GM10248 (cell line): ENCODE measurements at regions not wholly inside any gene's neighbourhood (a gene's known extent, or its start where the extent isn't known, plus 50 kb on each side); places are given as distances from the start of the nearest gene placed in this dataset.
"Not testable (repeated sequence)": the region's sequence is repeated elsewhere in the genome, so short reads cannot be mapped to it uniquely, and the experiment has no call there.

Experiments
- CTCF ChIA-PET: fragments of 300-600 bp; sonication (Branson Sonifier 250); formaldehyde crosslinking; extraction: SDS; loops from one replicate; lab custom pipeline; 2021; ENCODE audit warnings: antibody characterized with exemption; lab: Yijun Ruan, JAX
- POLR2A ChIA-PET: fragments of 350-650 bp; sonication (Branson Sonifier 250); formaldehyde crosslinking; extraction: SDS; loops from one replicate; lab custom pipeline; 2020; ENCODE audit warnings: antibody characterized with exemption; lab: Yijun Ruan, JAX
- DNase-seq: peaks from one replicate; pipeline ENCODE4 v3.0.0; 2012; ENCODE audit errors: extremely low spot score
- TF ChIP-seq, protein P1 (sequence below): IDR thresholded peaks from 2 replicates; pipeline ENCODE4 v1.5.1; 2012; ENCODE audit warnings: mild to moderate bottlenecking, low read depth; ENCODE audit errors: extremely low read depth, missing control alignments, control extremely low read depth

DNA sequence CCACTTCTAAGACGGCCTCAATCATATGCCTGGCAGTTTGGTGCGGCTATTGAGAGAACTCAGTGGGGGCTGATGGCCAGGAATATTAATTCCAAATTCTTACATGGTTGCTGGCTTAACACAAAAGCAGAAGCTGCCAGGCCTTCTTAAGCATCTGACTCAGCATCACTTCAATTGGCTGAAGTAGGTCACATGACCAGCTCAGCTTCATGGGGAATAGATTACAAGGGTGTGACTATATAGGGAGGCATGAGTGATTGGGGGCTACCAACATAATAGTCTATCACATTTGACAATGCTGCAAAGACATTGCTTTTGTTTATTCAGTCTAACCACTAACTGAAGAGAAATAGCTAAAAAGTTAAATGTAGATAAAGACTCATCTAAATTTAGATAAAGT, 101.6 kb upstream of the ANKRD28 start:
- ChIA-PET CTCF (interaction anchor here (0.7 to 1.5 kb wide), 3 partner anchors 9 to 37 kb away, joined by 3 read pairs; no protein-coding TSS in a partner anchor), POLR2A (no interaction called here)
- TF ChIP-seq, protein P1, sequence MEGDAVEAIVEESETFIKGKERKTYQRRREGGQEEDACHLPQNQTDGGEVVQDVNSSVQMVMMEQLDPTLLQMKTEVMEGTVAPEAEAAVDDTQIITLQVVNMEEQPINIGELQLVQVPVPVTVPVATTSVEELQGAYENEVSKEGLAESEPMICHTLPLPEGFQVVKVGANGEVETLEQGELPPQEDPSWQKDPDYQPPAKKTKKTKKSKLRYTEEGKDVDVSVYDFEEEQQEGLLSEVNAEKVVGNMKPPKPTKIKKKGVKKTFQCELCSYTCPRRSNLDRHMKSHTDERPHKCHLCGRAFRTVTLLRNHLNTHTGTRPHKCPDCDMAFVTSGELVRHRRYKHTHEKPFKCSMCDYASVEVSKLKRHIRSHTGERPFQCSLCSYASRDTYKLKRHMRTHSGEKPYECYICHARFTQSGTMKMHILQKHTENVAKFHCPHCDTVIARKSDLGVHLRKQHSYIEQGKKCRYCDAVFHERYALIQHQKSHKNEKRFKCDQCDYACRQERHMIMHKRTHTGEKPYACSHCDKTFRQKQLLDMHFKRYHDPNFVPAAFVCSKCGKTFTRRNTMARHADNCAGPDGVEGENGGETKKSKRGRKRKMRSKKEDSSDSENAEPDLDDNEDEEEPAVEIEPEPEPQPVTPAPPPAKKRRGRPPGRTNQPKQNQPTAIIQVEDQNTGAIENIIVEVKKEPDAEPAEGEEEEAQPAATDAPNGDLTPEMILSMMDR: no peak
- DNase-seq: no peak

DNA sequence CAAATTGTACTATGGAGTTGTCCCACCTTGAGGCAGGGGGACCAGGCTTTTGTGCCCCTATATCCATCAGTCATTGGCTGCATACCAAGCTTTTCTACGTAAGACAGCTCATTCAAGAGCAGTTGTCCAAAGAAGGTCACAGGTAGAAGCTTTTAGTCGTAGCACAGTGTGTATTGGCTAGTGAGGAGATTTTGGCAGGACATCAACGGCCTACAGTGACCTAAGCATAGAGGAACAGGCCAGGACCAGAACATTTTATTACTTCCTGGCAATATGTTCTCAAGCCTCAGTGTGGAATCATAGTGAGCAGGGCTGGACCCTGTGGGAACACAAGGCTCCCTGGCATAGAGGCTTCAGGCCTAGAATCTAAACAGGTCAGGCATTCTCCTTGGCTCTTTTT, 105.4 kb upstream of the ANKRD28 start:
- no peak for DNase-seq
- ChIA-PET CTCF (interaction anchor here (1.0 to 2.5 kb wide), 2 partner anchors 12 to 14 kb away, joined by 3 to 7 read pairs; no protein-coding TSS in a partner anchor), POLR2A (no interaction called here)
- TF ChIP-seq, protein P1: no peak

DNA sequence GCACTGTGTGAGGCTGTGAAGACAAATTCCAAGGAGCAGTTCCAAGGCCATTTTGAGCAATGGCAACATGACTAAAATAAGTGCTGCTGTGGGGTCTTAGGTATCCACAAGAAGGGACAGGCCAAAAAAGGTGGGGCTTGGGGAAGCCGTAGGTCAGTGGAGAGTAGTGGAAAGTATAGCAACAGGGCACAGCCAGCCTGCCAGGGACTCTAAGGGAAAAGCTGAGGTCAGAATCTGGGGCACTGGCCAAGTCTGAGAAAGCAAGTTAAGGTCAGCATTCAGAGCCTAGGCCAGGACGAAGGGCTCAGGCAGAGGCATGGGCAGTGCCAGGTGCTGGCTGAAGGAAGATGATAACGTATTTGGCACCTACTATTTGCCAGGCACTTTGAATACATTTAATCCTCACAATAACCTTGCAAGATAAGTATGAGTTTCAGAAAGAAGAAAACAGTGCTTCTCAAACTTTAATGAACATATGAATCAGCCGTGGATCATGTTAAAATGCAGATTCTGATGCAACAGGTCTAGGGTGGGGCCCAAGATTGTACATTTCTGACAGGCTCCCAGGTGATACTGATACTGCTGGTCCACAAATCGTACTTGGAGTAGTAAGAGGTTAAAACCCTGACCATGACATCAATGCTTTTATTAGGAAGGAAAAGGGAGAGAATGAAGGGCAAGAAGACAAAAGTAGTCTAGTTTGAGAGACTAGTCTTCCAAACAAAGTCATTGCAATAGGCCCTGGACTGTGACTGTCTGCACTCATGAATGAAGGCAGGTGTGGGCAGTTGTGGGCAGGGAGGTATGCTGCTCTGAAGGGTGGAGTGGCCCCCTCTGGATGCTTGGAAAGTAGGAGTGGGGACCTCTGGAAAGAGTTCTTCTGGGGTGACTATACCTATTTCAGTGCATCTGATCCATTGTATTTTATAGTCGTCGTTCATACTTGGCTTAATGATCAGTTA, 106.3 kb upstream of the ANKRD28 start:
- POLR2A ChIA-PET: no interaction called here
- no peak for DNase-seq
- CTCF ChIA-PET: no interaction called here
- TF ChIP-seq, protein P1: no peak

DNA sequence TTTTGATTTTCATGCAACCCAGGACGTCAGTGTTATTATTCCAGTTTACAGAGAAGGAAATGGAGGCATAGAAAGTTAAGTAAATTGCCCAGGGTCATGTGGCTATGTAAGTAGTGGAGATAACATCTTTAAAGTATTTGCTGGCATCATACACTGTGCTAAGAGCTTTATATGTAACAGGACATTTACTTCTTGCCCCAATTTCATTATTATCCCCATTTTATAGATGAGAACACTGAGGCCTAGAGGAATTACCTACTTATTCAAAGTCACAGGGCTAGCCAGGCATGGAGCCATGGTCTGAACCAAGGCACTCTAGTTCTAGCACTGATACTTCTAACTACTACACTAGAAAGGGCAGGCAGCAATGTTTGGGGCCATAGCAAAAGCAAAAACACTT, 107.3 kb upstream of the ANKRD28 start:
- ChIA-PET CTCF (no interaction called here), POLR2A (no interaction called here)
- TF ChIP-seq, protein P1: no peak
- no peak for DNase-seq

DNA sequence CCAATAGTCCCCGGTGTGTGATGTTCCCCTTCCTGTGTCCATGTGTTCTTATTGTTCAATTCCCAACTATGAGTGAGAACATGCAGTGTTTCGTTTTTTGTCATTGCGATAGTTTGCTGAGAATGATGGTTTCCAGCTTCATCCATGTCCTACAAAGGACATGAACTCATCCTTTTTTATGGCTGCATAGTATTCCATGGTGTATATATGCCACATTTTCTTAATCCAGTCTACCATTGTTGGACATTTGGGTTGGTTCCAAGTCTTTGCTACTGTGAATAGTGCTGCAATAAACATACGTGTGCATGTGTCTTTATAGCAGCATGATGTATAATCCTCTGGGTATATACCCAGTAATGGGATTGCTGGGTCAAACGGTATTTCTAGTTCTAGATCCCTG, 109.6 kb upstream of the ANKRD28 start:
- DNase-seq, POLR2A ChIA-PET, CTCF ChIA-PET: not testable (repeated sequence)

DNA sequence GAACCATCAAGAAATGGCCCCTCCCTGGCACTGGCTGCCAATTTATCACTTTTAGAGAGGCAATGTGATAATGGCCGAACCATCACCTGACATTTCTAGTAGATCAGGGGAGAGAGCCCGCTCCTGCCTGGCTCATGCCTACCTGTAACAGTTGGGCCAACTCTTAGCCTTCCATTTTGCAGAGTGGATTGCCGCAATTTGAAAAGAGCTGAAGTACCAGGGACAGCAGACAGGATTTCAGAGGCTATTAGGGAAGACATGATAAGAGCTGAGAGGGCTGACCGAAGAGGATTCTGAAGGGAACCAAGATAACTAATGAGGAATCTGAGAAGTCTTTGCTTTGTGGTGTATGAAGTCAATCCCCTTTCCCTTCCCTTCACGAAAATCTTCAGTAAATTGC, 121.2 kb upstream of the ANKRD28 start:
- TF ChIP-seq, protein P1: no peak
- CTCF ChIA-PET: no interaction called here
- POLR2A ChIA-PET: no interaction called here
- no peak for DNase-seq

DNA sequence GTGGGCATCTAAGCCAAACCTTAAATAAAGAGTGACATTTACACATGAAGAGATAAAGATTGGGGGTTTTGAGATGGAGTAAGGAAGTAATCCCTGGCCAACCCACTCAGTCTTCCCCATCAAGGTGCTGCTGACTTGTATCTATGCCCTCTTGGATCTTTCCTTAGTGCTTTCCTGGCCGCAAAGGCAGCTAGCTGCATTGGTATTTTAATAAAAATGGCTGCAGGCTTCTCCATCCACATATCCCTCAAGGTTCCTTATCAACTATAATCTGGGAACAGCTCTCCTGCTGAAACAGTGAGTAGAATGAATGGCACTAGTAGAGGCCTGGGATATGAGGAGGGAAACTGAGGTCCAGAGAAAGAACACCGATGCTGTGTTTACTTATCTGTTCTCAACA, 122.2 kb upstream of the ANKRD28 start:
- ChIA-PET CTCF (no interaction called here), POLR2A (no interaction called here)
- DNase-seq: no peak
- TF ChIP-seq, protein P1: no peak
